Keratinocyte (primary cell): ENCODE measurements at regions not wholly inside any gene's neighbourhood (a gene's known extent, or its start where the extent isn't known, plus 50 kb on each side); places are given as distances from the start of the nearest gene placed in this dataset.

Experiments used
- DNase-seq: peaks from one replicate; pipeline ENCODE4 v3.0.0-alpha.2; 2011; ENCODE audit warnings: low read depth, missing footprints, low spot score
- FAIRE-seq: peaks from 2 replicates; lab custom pipeline; 2011; peaks lifted over from hg19 to GRCh38; lab: Jason Lieb, UNC
- H2AFZ ChIP-seq: 2 replicates; pipeline ENCODE4 v1.6.0; 2012; ENCODE audit warnings: low read length, control low read depth, inconsistent platforms; ENCODE audit not compliant: control insufficient read depth
- H3K27ac ChIP-seq: 2 replicates; pipeline ENCODE4 v1.5.1; 2011; ENCODE audit warnings: low read length; ENCODE audit not compliant: control insufficient read depth, insufficient read depth
- H3K27me3 ChIP-seq: 3 replicates; pipeline ENCODE4 v1.6.0; 2011; ENCODE audit warnings: low read length; ENCODE audit not compliant: control insufficient read depth, insufficient read depth; ENCODE audit errors: extremely low read depth
- H3K36me3 ChIP-seq, 2 experiments: 2 replicates in 1 of 2; 3 replicates in 1 of 2; pipeline ENCODE4 v1.5.1; 2011; ENCODE audit warnings: low read length in 2 of 2, mild to moderate bottlenecking in 1 of 2; ENCODE audit not compliant: control insufficient read depth in 2 of 2, insufficient read depth in 2 of 2; ENCODE audit errors: extremely low read depth in 1 of 2
- H3K4me1 ChIP-seq: 3 replicates; pipeline ENCODE4 v1.5.1; 2011; ENCODE audit warnings: low read length; ENCODE audit not compliant: control insufficient read depth, insufficient read depth; ENCODE audit errors: extremely low read depth
- H3K4me2 ChIP-seq: 3 replicates; pipeline ENCODE4 v1.6.0; 2011; ENCODE audit warnings: low read depth, low read length; ENCODE audit not compliant: control insufficient read depth, insufficient read depth; ENCODE audit errors: extremely low read depth
- H3K4me3 ChIP-seq, 3 experiments: fragments of 200-600 bp in 1 of 3; sonication (generic) in 1 of 3; 2 replicates in 2 of 3; 3 replicates in 1 of 3; pipeline ENCODE4 v1.5.1; 2011 to 2016; ENCODE audit warnings: low read length in 3 of 3, mild to moderate bottlenecking in 3 of 3, control low read depth in 2 of 3, inconsistent platforms in 1 of 3, low read depth in 1 of 3, mixed read lengths in 1 of 3, mixed run types in 1 of 3, moderate library complexity in 1 of 3; ENCODE audit not compliant: control insufficient read depth in 2 of 3, insufficient read depth in 2 of 3; ENCODE audit errors: extremely low read depth in 1 of 3
- H3K79me2 ChIP-seq: 2 replicates; pipeline ENCODE4 v1.6.0; 2012; ENCODE audit warnings: low read length; ENCODE audit not compliant: control insufficient read depth, insufficient read depth
- H3K9ac ChIP-seq: 3 replicates; pipeline ENCODE4 v1.6.0; 2011; ENCODE audit warnings: low read length; ENCODE audit not compliant: control insufficient read depth, insufficient read depth; ENCODE audit errors: extremely low read depth
- H3K9me1 ChIP-seq: 3 replicates; pipeline ENCODE4 v1.6.0; 2011; ENCODE audit warnings: low read length; ENCODE audit not compliant: control insufficient read depth, insufficient read depth; ENCODE audit errors: extremely low read depth
- H3K9me3 ChIP-seq: 2 replicates; pipeline ENCODE4 v1.5.1; 2012; ENCODE audit warnings: low read depth, low read length; ENCODE audit not compliant: control insufficient read depth
- H4K20me1 ChIP-seq: 3 replicates; pipeline ENCODE4 v1.6.0; 2011; ENCODE audit warnings: low read length; ENCODE audit not compliant: control insufficient read depth, insufficient read depth; ENCODE audit errors: extremely low read depth
- CTCF ChIP-seq, 3 experiments: IDR thresholded peaks in 1 of 3; conservative IDR thresholded peaks in 1 of 3; optimal IDR thresholded peaks in 1 of 3; 2 replicates in 2 of 3; 3 replicates in 1 of 3; pipeline versions ENCODE3 to v1.5.1; 2011; ENCODE audit warnings: low read length in 3 of 3, mild to moderate bottlenecking in 3 of 3, moderate library complexity in 2 of 3, control low read depth in 1 of 3, inconsistent platforms in 1 of 3; ENCODE audit not compliant: insufficient read depth in 2 of 3; ENCODE audit errors: extremely low read depth in 1 of 3
- EZH2 ChIP-seq: IDR thresholded peaks from one replicate; pipeline ENCODE4 v1.6.1; 2012; ENCODE audit warnings: inconsistent platforms, mild to moderate bottlenecking, low read length, moderate library complexity
- dilution Hi-C: fragments of 300-500 bp; cut with MboI; formaldehyde crosslinking; loops from one replicate; pipeline ENCODE4 v1.7.0; 2020; ENCODE audit warnings: low sequenced_read_pairs; ENCODE audit not compliant: extremely low pct_ligation_motif_present

GRCh38 chr6:106017454-106017853, 68.7 kb upstream of the PRDM1 start:
- dilution Hi-C loops = no loop called here
- no peak for FAIRE-seq

GRCh38 chr6:106014955-106015354, 71.2 kb upstream of the PRDM1 start:
- Histone ChIP-seq H3K27me3 (no peaks in the 10 kb centered on the region), H3K4me3 (no peak overlapping the region), H3K9ac (no peak overlapping the region), H3K4me2 (no peak overlapping the region), H3K79me2 (no peaks in the 10 kb centered on the region), H3K9me1 (no peaks in the 10 kb centered on the region), H3K9me3 (no peaks in the 10 kb centered on the region), H2AFZ (no peak overlapping the region), H3K36me3 (no peaks in the 10 kb centered on the region), H4K20me1 (no peaks in the 10 kb centered on the region), H3K4me1 (no peaks in the 10 kb centered on the region), H3K27ac (no peak overlapping the region)
- FAIRE-seq = no peak
- no peak for DNase-seq
- TF ChIP-seq EZH2 (no peak), CTCF (optimal IDR thresholded peaks at IDR 0.05 in 1 of 3, IDR thresholded peaks at IDR 0.05 in 1 of 3, conservative IDR thresholded peaks at IDR 0.05 in 1 of 3; ENCODE audit: extremely low read depth in 1 of 3, insufficient read depth in 2 of 3, low read length in 3 of 3) (no peak)
- dilution Hi-C loops = no loop called here

More at GRCh38 chr6:106017454-106017853, 68.7 kb upstream of the PRDM1 start:
- no peak overlapping the region for H3K9ac ChIP-seq
- no peak overlapping the region for H3K4me3 ChIP-seq
- H3K9me3 ChIP-seq = no peaks in the 10 kb centered on the region
- no peak for DNase-seq
- H3K27me3 ChIP-seq = no peaks in the 10 kb centered on the region
- H4K20me1 ChIP-seq = no peaks in the 10 kb centered on the region
- no peaks in the 10 kb centered on the region for H3K36me3 ChIP-seq
- no peaks in the 10 kb centered on the region for H3K79me2 ChIP-seq
- TF ChIP-seq EZH2 = no peak
- no peak overlapping the region for H3K27ac ChIP-seq
- no peaks in the 10 kb centered on the region for H3K4me1 ChIP-seq
- H3K4me2 ChIP-seq = no peak overlapping the region
- H3K9me1 ChIP-seq = no peaks in the 10 kb centered on the region
- no peak overlapping the region for H2AFZ ChIP-seq

GRCh38 chr6:106011476-106011875, 74.7 kb upstream of the PRDM1 start:
- Histone ChIP-seq H2AFZ (no peak overlapping the region), H3K4me3 (no peak overlapping the region), H3K79me2 (no peaks in the 10 kb centered on the region), H4K20me1 (no peaks in the 10 kb centered on the region), H3K9ac (no peak overlapping the region), H3K9me3 (no peaks in the 10 kb centered on the region), H3K4me1 (no peaks in the 10 kb centered on the region), H3K27ac (no peak overlapping the region), H3K27me3 (no peaks in the 10 kb centered on the region), H3K9me1 (no peaks in the 10 kb centered on the region), H3K36me3 (no peaks in the 10 kb centered on the region), H3K4me2 (no peak overlapping the region)
- FAIRE-seq = no peak
- DNase-seq = no peak
- TF ChIP-seq EZH2 (no peak), CTCF (optimal IDR thresholded peaks at IDR 0.05 in 1 of 3, IDR thresholded peaks at IDR 0.05 in 1 of 3, conservative IDR thresholded peaks at IDR 0.05 in 1 of 3; ENCODE audit: extremely low read depth in 1 of 3, insufficient read depth in 2 of 3, low read length in 3 of 3) (no peak)
- dilution Hi-C loops = no loop called here
